Psoas muscle (tissue), 7 donors: ENCODE measurements at regions not wholly inside any gene's neighbourhood (a gene's known extent, or its start where the extent isn't known, plus 50 kb on each side); places are given as distances from the start of the nearest gene placed in this dataset.

Experiments
- ATAC-seq, 4 donors: fragments of 200-7000 bp; cut with Tn5 transposase; one replicate each; pipeline ENCODE4 v1.9.1; 2020; ENCODE audit warnings: moderate library complexity in 3 of 4, mild to moderate bottlenecking in 2 of 4
- DNase-seq, 2 donors: peaks; one replicate each; pipeline ENCODE4 v3.0.0-alpha.2; 2020
- H3K27ac ChIP-seq: fragments of 200-600 bp; one replicate; pipeline ENCODE4 v1.8.0; 2022
- H3K27me3 ChIP-seq, 3 donors: fragments of 200-600 bp in 1 of 3; one replicate each; pipeline versions ENCODE4 v1.6.1 to v1.8.0; 2013 to 2022; ENCODE audit warnings: low read length in 2 of 3, mild to moderate bottlenecking in 2 of 3, moderate library complexity in 1 of 3; ENCODE audit not compliant: insufficient read depth in 3 of 3
- H3K36me3 ChIP-seq, 2 donors: fragments of 200-600 bp in 1 of 2; one replicate each; pipeline versions ENCODE4 v1.6.1 to v1.8.0; 2013 to 2022; ENCODE audit warnings: low read depth in 1 of 2, mild to moderate bottlenecking in 1 of 2, moderate library complexity in 1 of 2; ENCODE audit not compliant: insufficient read depth in 1 of 2
- H3K4me1 ChIP-seq: fragments of 200-600 bp; one replicate; pipeline ENCODE4 v1.8.0; 2022
- H3K4me3 ChIP-seq: fragments of 200-600 bp; one replicate; pipeline ENCODE4 v1.8.0; 2022; ENCODE audit warnings: mild to moderate bottlenecking
- H3K9me3 ChIP-seq: fragments of 200-600 bp; one replicate; pipeline ENCODE4 v1.8.0; 2022
- CTCF ChIP-seq: fragments of 200-600 bp; IDR thresholded peaks from one replicate; pipeline ENCODE4 v1.8.0; 2022; ENCODE audit warnings: antibody characterized with exemption
- WGBS, 3 donors: extraction: QIAGEN DNeasy Blood & Tissue Kit; methylation state at CpG; one replicate each; pipeline versions ENCODE4 v1.1.6 to v1.1.7; 2013; 5-methylcytosine and 5-hydroxymethylcytosine counted together
- intact Hi-C, 2 donors: fragments of 100-400 bp; cut with DNase I; formaldehyde crosslinking; loops; one replicate each; pipeline versions ENCODE4 v1.11.0 to v1.14.2; 2022
- donor health status: healthy with polysubstance abuse.
- donor health status: DM: no; HTN: no; CAD: no; lungs with moderate emphysema.
- donor health status: Bipolar disorder and iron deficiency.
- donor health status: healthy.
- donor health status: DM: yes; HTN: yes; CAD: no.
- donor health status: DM: no; HTN: no; CAD: no.
- donor health status: DM: yes; HTN: yes; CAD: no.

GRCh38 chr6:144401736-144402733 is 116.9 kb downstream of the UTRN start:
- H3K27ac ChIP-seq: no peak overlapping the region
- no peak for ATAC-seq
- no peak overlapping the region for H3K4me3 ChIP-seq
- peaks cover 0 to 6% of the 10 kb centered on the region in 2 donors for H3K36me3 ChIP-seq
- peaks cover 13% of the 10 kb centered on the region for H3K4me1 ChIP-seq
- intact Hi-C loops: loop anchor here in 1 of 2 donors (2.0 kb wide), 1 partner anchor 75 kb away; no protein-coding TSS in a partner anchor
- no peak for DNase-seq
- no peaks in the 10 kb centered on the region for H3K27me3 ChIP-seq
- 94 to 95% (median 95%) methylated on average over 13 of the region's 13 CpGs for WGBS, 3 donors
- TF ChIP-seq CTCF: no peak
- H3K9me3 ChIP-seq: peaks cover 12% of the 10 kb centered on the region

- intact Hi-C loops: no loop called here
- ATAC-seq (no peak), DNase-seq (no peak)
- Histone ChIP-seq H3K27ac (no peak overlapping the region), H3K36me3 (peaks cover 0 to 6% of the 10 kb centered on the region in 2 donors), H3K4me1 (peaks cover 19% of the 10 kb centered on the region), H3K4me3 (no peak overlapping the region), H3K9me3 (peaks cover 8% of the 10 kb centered on the region), H3K27me3 (no peaks in the 10 kb centered on the region)
- 77 to 88% (median 77%) methylated on average over 8 of the region's 8 CpGs for WGBS, 3 donors
- no peak for TF ChIP-seq CTCF
Measured at GRCh38 chr6:144402750-144403149, 117.6 kb downstream of the UTRN start.

GRCh38 chr6:144405163-144405562 is 120.0 kb downstream of the UTRN start:
- DNase-seq (no peak), ATAC-seq (no peak)
- peaks cover 12% of the 10 kb centered on the region for H3K4me1 ChIP-seq
- no peaks in the 10 kb centered on the region for H3K9me3 ChIP-seq
- no peaks in the 10 kb centered on the region for H3K27me3 ChIP-seq
- H3K36me3 ChIP-seq: peaks cover 0 to 6% of the 10 kb centered on the region in 2 donors
- no peak overlapping the region for H3K27ac ChIP-seq
- WGBS, 3 donors: 57 to 69% (median 67%) methylated on average over 5 of the region's 5 CpGs
- H3K4me3 ChIP-seq: no peak overlapping the region
- intact Hi-C loops: no loop called here
- no peak for TF ChIP-seq CTCF

GRCh38 chr6:144406796-144407195 is 121.7 kb downstream of the UTRN start:
- H3K27me3 ChIP-seq: no peaks in the 10 kb centered on the region
- WGBS, 3 donors: 69 to 74% (median 74%) methylated on average over 3 of the region's 3 CpGs
- H3K9me3 ChIP-seq: no peaks in the 10 kb centered on the region
- H3K36me3 ChIP-seq: peaks cover 0 to 6% of the 10 kb centered on the region in 2 donors
- H3K27ac ChIP-seq: no peak overlapping the region
- DNase-seq (no peak), ATAC-seq (no peak)
- H3K4me1 ChIP-seq: peaks cover 9% of the 10 kb centered on the region
- no peak for TF ChIP-seq CTCF
- intact Hi-C loops: no loop called here
- H3K4me3 ChIP-seq: no peak overlapping the region
